MM.1S (cell line): ENCODE measurements at regions not wholly inside any gene's neighbourhood (a gene's known extent, or its start where the extent isn't known, plus 50 kb on each side); places are given as distances from the start of the nearest gene placed in this dataset.

ENCODE experiments used
- DNase-seq: peaks from one replicate; pipeline ENCODE4 v3.0.0-alpha.2; 2015
- H2AFZ ChIP-seq: fragments of 300-600 bp; sonication (generic); 2 replicates; pipeline ENCODE4 v1.6.0; 2016; ENCODE audit warnings: antibody characterized with exemption, low read length
- H3F3A ChIP-seq: fragments of 300-600 bp; sonication (generic); 2 replicates; pipeline ENCODE4 v1.6.1; 2016; ENCODE audit warnings: mild to moderate bottlenecking, antibody characterized with exemption, low read length, moderate library complexity, mixed read lengths; ENCODE audit not compliant: insufficient read depth
- H3K27ac ChIP-seq: fragments of 300-600 bp; sonication (generic); 2 replicates; pipeline ENCODE4 v1.5.1; 2016; ENCODE audit warnings: mild to moderate bottlenecking, low read length
- H3K27me3 ChIP-seq: fragments of 300-600 bp; sonication (generic); replicated peaks from 2 replicates; pipeline ENCODE4 v1.6.0; 2016; ENCODE audit warnings: low read length; ENCODE audit not compliant: insufficient read depth
- H3K36me3 ChIP-seq: fragments of 300-600 bp; sonication (generic); replicated peaks from 2 replicates; pipeline ENCODE4 v1.6.1; 2016; ENCODE audit warnings: mild to moderate bottlenecking, low read length, mixed read lengths; ENCODE audit not compliant: insufficient read depth
- H3K4me1 ChIP-seq: fragments of 300-600 bp; sonication (generic); 2 replicates; pipeline ENCODE4 v1.6.1; 2016; ENCODE audit warnings: low read length, mixed read lengths
- H3K4me2 ChIP-seq: fragments of 300-600 bp; sonication (generic); 2 replicates; pipeline ENCODE4 v1.6.0; 2016; ENCODE audit warnings: low read depth, low read length
- H3K4me3 ChIP-seq: fragments of 300-600 bp; sonication (generic); 2 replicates; pipeline ENCODE4 v1.5.1; 2016; ENCODE audit warnings: low read length, mixed read lengths
- H3K79me2 ChIP-seq: fragments of 300-600 bp; sonication (generic); 2 replicates; pipeline ENCODE4 v1.6.1; 2016; ENCODE audit warnings: mixed run types, low read length, mixed read lengths
- H3K9ac ChIP-seq: fragments of 300-600 bp; sonication (generic); 2 replicates; pipeline ENCODE4 v1.6.1; 2016; ENCODE audit warnings: low read length, mixed read lengths
- H3K9me2 ChIP-seq: fragments of 300-600 bp; sonication (generic); replicated peaks from 2 replicates; pipeline ENCODE4 v1.6.1; 2016; ENCODE audit warnings: mild to moderate bottlenecking, low read length, mixed read lengths; ENCODE audit not compliant: insufficient read depth
- H3K9me3 ChIP-seq: fragments of 300-600 bp; sonication (generic); replicated peaks from 2 replicates; pipeline ENCODE4 v1.6.1; 2016; ENCODE audit warnings: mild to moderate bottlenecking, low read length, mixed read lengths; ENCODE audit not compliant: insufficient read depth
- H4K20me1 ChIP-seq: fragments of 300-600 bp; sonication (generic); 2 replicates; pipeline ENCODE4 v1.6.1; 2016; ENCODE audit warnings: mild to moderate bottlenecking, low read length, moderate library complexity, mixed read lengths; ENCODE audit not compliant: insufficient read depth
- CTCF ChIP-seq: fragments of 300-600 bp; sonication (generic); IDR thresholded peaks from 2 replicates; pipeline ENCODE4 v1.5.1; 2016; ENCODE audit warnings: antibody characterized with exemption, low read length, mixed read lengths
- EZH2 ChIP-seq: fragments of 300-600 bp; sonication (generic); optimal IDR thresholded peaks from 2 replicates; pipeline ENCODE3; 2017; ENCODE audit warnings: low read depth, mild to moderate bottlenecking, antibody characterized with exemption, low read length, mixed read lengths
- EZH2phosphoT487 ChIP-seq: fragments of 300-600 bp; sonication (generic); IDR thresholded peaks from 2 replicates; pipeline ENCODE4 v1.6.1; 2018; ENCODE audit warnings: antibody characterized with exemption, low read length

DNA sequence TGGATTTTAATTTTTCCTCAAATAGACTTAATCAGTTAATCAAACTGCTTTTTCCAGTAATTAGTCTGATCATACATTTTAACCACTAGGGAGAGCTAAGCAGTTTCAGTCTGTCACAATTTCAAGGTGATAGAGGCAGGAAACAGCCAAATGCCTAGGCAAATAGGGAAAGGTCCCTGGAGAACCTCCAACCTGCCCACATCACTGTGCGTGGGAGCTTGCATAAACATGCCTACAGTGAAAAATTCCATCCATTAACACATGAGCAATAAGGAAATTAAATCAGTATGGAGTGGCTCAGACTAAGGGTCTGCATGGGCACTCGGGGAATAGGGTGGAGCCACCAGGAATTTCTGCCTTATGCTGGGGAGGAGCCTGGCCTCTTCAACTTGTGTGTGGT, 74.6 kb downstream of the AASDHPPT start:
- peaks cover 8% of the 10 kb centered on the region for H3K4me1 ChIP-seq
- DNase-seq: no peak
- no peaks in the 10 kb centered on the region for H3K9me3 ChIP-seq
- H3K4me3 ChIP-seq: no peak overlapping the region
- H2AFZ ChIP-seq: no peak overlapping the region
- TF ChIP-seq EZH2 (no peak), CTCF (peak; percentile 13; the same call in 1 of the 2 replicates)
- no peaks in the 10 kb centered on the region for H3K9me2 ChIP-seq
- H3K4me2 ChIP-seq: no peak overlapping the region
- H3K27ac ChIP-seq: no peak overlapping the region
- no peaks in the 10 kb centered on the region for H3K27me3 ChIP-seq
- no peaks in the 10 kb centered on the region for H3F3A ChIP-seq
- no peaks in the 10 kb centered on the region for H4K20me1 ChIP-seq
- H3K9ac ChIP-seq: no peak overlapping the region
- H3K79me2 ChIP-seq: no peaks in the 10 kb centered on the region
- H3K36me3 ChIP-seq: no peaks in the 10 kb centered on the region

DNA sequence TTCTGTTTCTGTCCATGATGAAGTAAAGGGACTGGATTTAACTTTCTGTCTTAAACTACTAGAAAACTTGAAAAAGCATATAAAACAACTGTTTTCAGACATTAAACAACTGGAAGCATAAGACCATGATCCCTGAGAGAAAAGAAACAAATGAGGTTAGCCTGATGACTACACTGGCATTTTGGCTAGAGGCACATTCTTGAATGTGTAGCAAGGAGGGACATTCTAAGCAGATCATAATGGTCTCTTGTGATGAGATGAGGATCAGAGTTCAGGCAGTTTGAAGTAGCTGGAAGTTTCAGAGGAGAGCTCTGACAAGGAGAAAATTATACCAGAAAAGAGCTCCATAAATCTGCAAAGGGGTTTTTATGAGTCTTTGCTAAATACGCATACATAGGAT, 75.4 kb downstream of the AASDHPPT start:
- H3K27ac ChIP-seq: no peak overlapping the region
- H3K9me2 ChIP-seq: no peaks in the 10 kb centered on the region
- no peaks in the 10 kb centered on the region for H3K79me2 ChIP-seq
- no peaks in the 10 kb centered on the region for H3K9me3 ChIP-seq
- H3K4me2 ChIP-seq: no peak overlapping the region
- H3K4me3 ChIP-seq: no peak overlapping the region
- H3F3A ChIP-seq: no peaks in the 10 kb centered on the region
- H3K36me3 ChIP-seq: no peaks in the 10 kb centered on the region
- no peaks in the 10 kb centered on the region for H4K20me1 ChIP-seq
- H2AFZ ChIP-seq: no peak overlapping the region
- no peaks in the 10 kb centered on the region for H3K27me3 ChIP-seq
- peaks cover 16% of the 10 kb centered on the region for H3K4me1 ChIP-seq
- no peak for DNase-seq
- H3K9ac ChIP-seq: no peak overlapping the region
- no peak for TF ChIP-seq EZH2
- no peak for TF ChIP-seq EZH2phosphoT487
- no peak for TF ChIP-seq CTCF

DNA sequence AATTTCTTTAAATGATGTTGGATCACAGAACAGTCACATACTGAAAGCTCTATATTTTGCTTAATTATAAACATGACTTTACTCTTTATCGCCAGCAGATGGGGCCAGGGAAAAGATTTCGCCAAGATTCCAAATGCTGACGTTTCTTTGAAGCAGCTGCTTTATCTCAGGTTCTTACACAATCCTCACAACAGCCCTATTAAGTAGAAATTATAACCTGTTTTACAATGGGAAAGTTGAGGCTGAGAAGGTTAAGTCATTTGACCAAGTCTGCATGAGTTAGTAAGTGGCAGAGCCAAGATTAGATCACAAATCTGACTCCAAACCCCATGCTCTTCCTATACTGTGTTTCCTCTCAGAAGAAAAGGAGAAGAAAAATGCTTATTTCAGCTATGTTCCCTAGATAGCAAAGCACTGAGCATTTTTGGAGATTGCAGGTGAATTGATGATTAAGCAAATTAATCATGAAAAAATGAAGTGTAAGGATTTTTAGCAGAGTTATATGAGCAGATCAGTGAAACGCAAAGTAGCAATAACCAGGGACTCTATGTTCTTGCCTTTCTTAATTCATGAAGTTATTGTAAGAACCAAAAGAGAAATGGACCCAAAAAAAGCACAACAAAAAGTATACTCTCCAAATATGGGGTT, 79.0 kb downstream of the AASDHPPT start:
- peak overlapping the region; percentile 53 for H2AFZ ChIP-seq
- H3K9me2 ChIP-seq: no peaks in the 10 kb centered on the region
- H3K4me3 ChIP-seq: no peak overlapping the region
- H3F3A ChIP-seq: no peaks in the 10 kb centered on the region
- H3K4me1 ChIP-seq: peaks cover 34% of the 10 kb centered on the region
- H3K9ac ChIP-seq: no peak overlapping the region
- H3K9me3 ChIP-seq: no peaks in the 10 kb centered on the region
- H3K4me2 ChIP-seq: peak overlapping the region; percentile 19; the same call in 1 of the 2 replicates
- H4K20me1 ChIP-seq: no peaks in the 10 kb centered on the region
- H3K27me3 ChIP-seq: no peaks in the 10 kb centered on the region
- no peaks in the 10 kb centered on the region for H3K36me3 ChIP-seq
- TF ChIP-seq EZH2: no peak
- TF ChIP-seq EZH2phosphoT487: no peak
- peak; percentile 62 for TF ChIP-seq CTCF
- H3K27ac ChIP-seq: no peak overlapping the region
- DNase-seq: peak; percentile 50
- H3K79me2 ChIP-seq: no peaks in the 10 kb centered on the region
